IgD-negative memory B cell (primary cell): ENCODE measurements at regions not wholly inside any gene's neighbourhood (a gene's known extent, or its start where the extent isn't known, plus 50 kb on each side); places are given as distances from the start of the nearest gene placed in this dataset.

Experiments
- H3K27ac Mint-ChIP-seq, 3 donors: one replicate each; pipeline ENCODE4 v1.8.0; 2020 to 2022; ENCODE audit warnings: mild to moderate bottlenecking in 3 of 3, mixed read lengths in 3 of 3, moderate library complexity in 1 of 3
- H3K27me3 Mint-ChIP-seq: one replicate; pipeline ENCODE4 v1.8.0; 2021; ENCODE audit warnings: mixed read lengths
- H3K36me3 Mint-ChIP-seq: one replicate; pipeline ENCODE4 v1.8.0; 2020; ENCODE audit warnings: mild to moderate bottlenecking, mixed read lengths
- H3K4me1 Mint-ChIP-seq, 3 donors: one replicate each; pipeline ENCODE4 v1.8.0; 2020 to 2022; ENCODE audit warnings: mixed read lengths in 3 of 3, mild to moderate bottlenecking in 1 of 3
- H3K4me3 Mint-ChIP-seq, 4 donors: one replicate each; pipeline ENCODE4 v1.8.0; 2020 to 2022; ENCODE audit warnings: mild to moderate bottlenecking in 4 of 4, mixed read lengths in 4 of 4, moderate library complexity in 3 of 4
- H3K9me3 Mint-ChIP-seq, 3 donors: one replicate each; pipeline ENCODE4 v1.8.0; 2020 to 2021; ENCODE audit warnings: mixed read lengths in 3 of 3, mild to moderate bottlenecking in 1 of 3

DNA sequence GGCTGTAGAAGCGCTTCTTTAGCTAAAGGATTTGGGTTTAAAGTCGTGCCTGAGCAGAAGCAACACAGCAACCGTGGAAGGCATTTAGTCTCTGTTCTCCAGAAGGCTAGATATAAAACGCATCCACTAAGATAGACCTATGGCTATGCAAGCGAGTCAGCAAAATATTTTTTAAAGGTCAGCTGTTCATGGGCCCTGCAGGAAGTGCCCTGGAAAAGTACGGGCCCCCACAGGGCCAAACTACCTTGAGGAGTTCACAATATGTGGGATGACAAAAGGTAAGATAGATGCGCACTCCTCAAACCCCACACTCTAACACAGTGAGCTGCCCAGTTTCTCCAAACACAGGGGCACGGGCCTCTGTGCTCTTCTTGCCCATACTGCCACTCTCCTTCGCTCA lies 261.6 kb downstream of the VPS13C start:
- Mint-ChIP-seq H3K27me3 (no peaks in the 10 kb centered on the region), H3K9me3 (peaks cover 0 to 3% (median under 1%) of the 10 kb centered on the region in 3 donors), H3K4me1 (no peaks in the 10 kb centered on the region), H3K27ac (no peak overlapping the region), H3K4me3 (no peak overlapping the region), H3K36me3 (no peaks in the 10 kb centered on the region)

DNA sequence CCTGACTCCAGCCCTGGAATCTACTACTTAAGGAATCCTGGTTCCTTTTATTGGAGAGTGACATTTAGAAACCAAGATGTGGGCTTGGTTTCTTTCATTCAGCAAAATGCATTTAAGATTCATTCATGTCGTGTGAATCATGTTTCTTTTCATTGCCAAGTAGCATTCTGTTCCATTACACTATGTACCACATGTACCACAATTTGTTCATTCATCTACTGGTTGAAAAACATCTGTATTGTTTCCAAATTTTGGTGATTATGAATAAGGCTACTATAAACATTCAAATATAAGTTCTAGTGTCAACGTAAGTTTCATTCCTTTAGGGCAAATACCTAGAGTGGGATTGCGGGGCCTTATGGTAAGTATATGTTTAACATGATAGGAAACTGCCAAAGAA lies 264.2 kb downstream of the VPS13C start:
- no peak overlapping the region for H3K4me3 Mint-ChIP-seq
- no peaks in the 10 kb centered on the region for H3K4me1 Mint-ChIP-seq
- peaks cover 0 to 6% (median 3%) of the 10 kb centered on the region in 3 donors for H3K9me3 Mint-ChIP-seq
- no peaks in the 10 kb centered on the region for H3K36me3 Mint-ChIP-seq
- H3K27ac Mint-ChIP-seq: no peak overlapping the region
- H3K27me3 Mint-ChIP-seq: no peaks in the 10 kb centered on the region

DNA sequence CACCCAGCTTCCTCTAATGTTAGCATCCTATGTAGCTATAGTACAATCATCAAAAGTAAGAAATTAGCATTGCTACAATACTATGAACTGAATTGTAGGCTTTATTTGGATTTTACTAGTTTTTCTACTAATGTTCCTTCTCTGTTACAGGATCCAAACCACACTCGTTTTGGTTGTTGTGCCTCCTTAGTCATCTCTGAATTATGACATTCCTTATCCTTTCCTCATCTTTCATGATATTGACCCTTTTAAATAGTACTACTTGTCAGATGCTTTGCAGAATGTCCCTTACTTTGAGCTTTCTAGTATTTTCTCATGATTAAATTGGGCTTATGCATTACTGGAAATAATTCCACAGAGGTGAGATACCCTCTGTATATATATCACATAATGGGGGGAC lies 265.4 kb downstream of the VPS13C start:
- H3K36me3 Mint-ChIP-seq: no peaks in the 10 kb centered on the region
- no peak overlapping the region for H3K4me3 Mint-ChIP-seq
- H3K9me3 Mint-ChIP-seq: peaks cover 0 to 9% (median 4%) of the 10 kb centered on the region in 3 donors
- H3K27ac Mint-ChIP-seq: no peak overlapping the region
- H3K27me3 Mint-ChIP-seq: peaks cover 3% of the 10 kb centered on the region
- H3K4me1 Mint-ChIP-seq: no peaks in the 10 kb centered on the region

DNA sequence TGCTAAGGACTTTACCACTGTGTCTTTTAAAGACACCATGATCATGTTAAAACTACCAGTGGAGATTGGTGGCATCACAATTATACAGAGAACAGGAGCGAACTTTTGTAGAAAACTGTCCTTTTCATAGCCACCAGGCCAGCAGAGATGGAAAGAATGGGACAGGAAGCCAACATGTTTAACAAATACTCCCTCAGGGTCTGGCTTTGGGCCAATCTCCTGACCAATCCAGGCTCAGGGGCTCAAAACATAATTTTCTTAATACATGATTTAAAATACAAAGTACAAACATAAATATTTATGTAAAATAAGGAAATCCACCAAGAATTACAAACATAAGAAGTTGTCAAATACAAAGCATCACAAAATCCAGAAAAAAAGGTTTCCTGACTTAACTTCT lies 266.0 kb downstream of the VPS13C start:
- peaks cover 0 to 11% (median 5%) of the 10 kb centered on the region in 3 donors for H3K9me3 Mint-ChIP-seq
- no peak overlapping the region for H3K4me3 Mint-ChIP-seq
- H3K27ac Mint-ChIP-seq: no peak overlapping the region
- H3K27me3 Mint-ChIP-seq: peaks cover 3% of the 10 kb centered on the region
- H3K4me1 Mint-ChIP-seq: no peaks in the 10 kb centered on the region
- H3K36me3 Mint-ChIP-seq: no peaks in the 10 kb centered on the region

DNA sequence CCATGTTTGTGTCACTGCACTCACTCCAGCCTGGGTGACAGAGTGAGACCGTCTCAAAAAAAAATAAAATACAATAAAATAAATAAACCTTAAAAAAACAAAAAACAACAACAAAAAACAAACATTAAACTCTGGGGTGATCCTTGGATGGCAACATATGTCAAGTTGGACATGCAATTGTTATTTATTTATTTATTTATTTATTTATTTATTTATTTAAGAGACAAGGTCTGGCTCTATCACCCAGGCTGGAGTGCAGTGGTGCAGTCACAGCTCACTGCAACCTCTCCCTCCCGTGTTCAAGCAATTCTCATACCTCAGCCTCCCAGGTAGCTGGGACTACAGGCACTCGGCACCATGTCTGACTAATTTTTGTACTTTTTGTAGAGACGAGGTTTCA lies 275.5 kb downstream of the VPS13C start:
- Mint-ChIP-seq H3K27me3 (peaks cover 6% of the 10 kb centered on the region), H3K9me3 (peaks cover 0 to 5% (median 0%) of the 10 kb centered on the region in 3 donors), H3K4me1 (no peaks in the 10 kb centered on the region), H3K4me3 (no peak overlapping the region), H3K36me3 (peaks cover 3% of the 10 kb centered on the region), H3K27ac (no peak overlapping the region)

DNA sequence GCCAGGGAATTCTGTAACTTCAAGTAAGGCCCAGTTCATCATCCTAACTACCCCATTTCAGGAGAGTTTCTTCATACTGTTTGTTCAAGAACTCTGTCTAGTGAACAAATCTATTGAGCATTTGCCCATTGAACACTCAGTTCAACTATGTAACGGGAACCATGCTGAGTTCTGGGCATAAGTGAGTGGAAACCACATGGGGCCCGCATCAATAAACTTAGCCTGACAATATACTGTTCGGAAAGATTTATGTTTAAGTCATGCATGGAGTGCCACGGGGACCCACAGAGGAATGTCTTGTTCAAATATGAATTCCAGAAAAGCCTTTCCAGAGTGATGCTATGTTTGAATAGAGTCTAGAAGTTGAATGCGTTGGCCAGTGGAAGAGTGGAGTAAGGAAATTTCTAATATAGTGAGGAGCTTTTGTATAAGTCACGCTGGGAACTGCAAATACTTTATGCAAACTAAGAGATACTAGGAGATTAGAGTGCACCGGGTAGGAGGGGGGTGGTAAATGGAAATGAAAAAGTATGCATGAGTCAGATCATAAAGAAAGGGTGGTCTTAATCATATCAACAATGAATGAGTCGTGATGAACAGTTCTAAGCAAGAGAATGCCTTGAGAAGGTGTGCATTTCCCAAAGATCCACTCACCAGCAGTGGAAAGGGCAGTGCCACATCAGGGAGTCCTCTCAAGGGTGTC lies 279.8 kb downstream of the VPS13C start:
- no peak overlapping the region for H3K4me3 Mint-ChIP-seq
- no peak overlapping the region for H3K27ac Mint-ChIP-seq
- H3K4me1 Mint-ChIP-seq: no peaks in the 10 kb centered on the region
- H3K36me3 Mint-ChIP-seq: peaks cover 3% of the 10 kb centered on the region
- H3K27me3 Mint-ChIP-seq: peaks cover 14% of the 10 kb centered on the region
- peaks cover 0 to 3% (median 2%) of the 10 kb centered on the region in 3 donors for H3K9me3 Mint-ChIP-seq

DNA sequence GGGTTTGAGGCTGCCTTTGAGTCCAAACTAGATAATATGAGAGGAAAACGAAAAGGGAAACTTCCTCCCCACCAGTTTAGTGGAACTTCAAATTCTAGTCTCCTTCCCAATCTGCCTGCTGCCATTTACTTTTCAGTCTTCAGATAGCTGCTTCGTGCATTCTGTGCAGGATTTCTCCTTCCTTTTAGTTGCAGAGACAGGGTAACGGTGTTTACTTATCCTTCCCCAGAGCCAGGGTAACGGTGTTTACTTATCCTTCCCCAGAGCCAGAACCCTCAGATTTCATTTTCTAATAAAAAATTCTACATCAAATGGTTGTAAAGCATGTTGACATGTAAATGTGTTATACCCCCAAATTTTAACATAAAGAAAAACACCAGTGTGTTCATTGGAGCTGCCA lies 282.6 kb downstream of the VPS13C start:
- H3K27me3 Mint-ChIP-seq: peaks cover 15% of the 10 kb centered on the region
- no peak overlapping the region for H3K27ac Mint-ChIP-seq
- peaks cover 3% of the 10 kb centered on the region for H3K36me3 Mint-ChIP-seq
- H3K4me3 Mint-ChIP-seq: no peak overlapping the region
- H3K4me1 Mint-ChIP-seq: no peaks in the 10 kb centered on the region
- peaks cover 3 to 11% (median 4%) of the 10 kb centered on the region in 3 donors for H3K9me3 Mint-ChIP-seq

DNA sequence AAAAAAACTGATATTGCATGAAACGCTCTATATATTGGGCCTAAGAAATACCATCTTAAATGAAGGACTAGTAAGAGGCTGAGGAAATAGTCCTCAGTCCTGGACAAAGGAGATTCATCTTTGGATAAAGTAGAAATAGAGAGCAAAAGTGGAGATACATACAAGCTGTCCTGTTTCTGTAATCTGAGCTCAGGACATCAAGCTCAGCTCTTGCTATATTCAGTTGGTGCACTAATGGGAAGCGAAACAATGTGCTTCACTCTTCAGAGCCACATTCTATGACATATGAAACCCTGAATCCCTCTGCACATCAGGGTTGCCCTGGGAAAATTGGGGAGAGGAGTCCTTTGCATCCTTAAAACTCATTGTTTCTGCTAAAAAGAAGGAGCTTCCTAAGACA lies 290.7 kb downstream of the VPS13C start:
- no peak overlapping the region for H3K27ac Mint-ChIP-seq
- H3K9me3 Mint-ChIP-seq: peaks cover 4 to 24% (median 8%) of the 10 kb centered on the region in 3 donors
- no peaks in the 10 kb centered on the region for H3K4me1 Mint-ChIP-seq
- H3K36me3 Mint-ChIP-seq: no peaks in the 10 kb centered on the region
- peaks cover 9% of the 10 kb centered on the region for H3K27me3 Mint-ChIP-seq
- no peak overlapping the region for H3K4me3 Mint-ChIP-seq

DNA sequence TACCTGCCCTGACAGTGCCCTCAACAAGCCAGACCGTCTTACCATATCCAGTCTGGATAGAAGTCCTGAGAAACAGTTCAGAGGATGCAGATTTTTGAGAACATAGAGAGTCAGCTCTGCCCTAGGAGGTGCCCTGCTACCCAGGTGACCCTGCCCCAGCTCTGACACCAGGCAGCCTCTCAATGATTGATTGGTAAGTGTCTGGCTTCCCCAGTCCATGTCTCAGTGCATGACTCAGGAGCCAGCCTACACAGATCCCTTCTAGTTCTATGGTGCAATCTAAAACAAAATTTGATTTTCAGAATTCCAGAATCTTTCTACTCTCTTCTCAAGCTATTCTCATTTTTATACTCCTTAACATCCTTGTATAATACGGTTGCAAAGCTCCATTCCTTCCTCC lies 292.1 kb downstream of the VPS13C start:
- Mint-ChIP-seq H3K4me3 (no peak overlapping the region), H3K36me3 (no peaks in the 10 kb centered on the region), H3K9me3 (peaks cover 2 to 20% (median 6%) of the 10 kb centered on the region in 3 donors), H3K27me3 (peaks cover 11% of the 10 kb centered on the region), H3K4me1 (no peaks in the 10 kb centered on the region), H3K27ac (no peak overlapping the region)

DNA sequence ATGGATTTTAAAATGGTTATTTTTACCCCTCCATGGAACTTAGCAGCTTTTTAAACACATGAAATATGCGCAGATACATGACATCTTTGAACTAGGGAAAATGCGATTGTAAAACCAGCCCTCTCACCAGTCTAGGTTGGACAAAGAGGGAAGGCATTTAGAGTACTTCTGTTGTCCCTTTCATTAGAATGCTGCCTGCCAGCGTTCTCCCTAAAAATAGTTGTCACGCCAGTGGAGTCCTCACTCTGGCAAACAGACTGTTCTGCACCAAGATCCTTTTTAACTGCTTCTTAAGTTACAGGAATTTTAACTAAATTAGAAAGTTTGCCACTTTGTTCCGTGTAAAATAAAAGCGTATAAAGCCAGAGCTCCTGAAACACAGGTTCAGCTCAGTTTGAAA lies 295.3 kb downstream of the VPS13C start:
- Mint-ChIP-seq H3K4me3 (no peak overlapping the region), H3K9me3 (peaks cover 0 to 2% (median under 1%) of the 10 kb centered on the region in 3 donors), H3K4me1 (no peaks in the 10 kb centered on the region), H3K27ac (no peak overlapping the region), H3K36me3 (no peaks in the 10 kb centered on the region), H3K27me3 (peaks cover 11% of the 10 kb centered on the region)

DNA sequence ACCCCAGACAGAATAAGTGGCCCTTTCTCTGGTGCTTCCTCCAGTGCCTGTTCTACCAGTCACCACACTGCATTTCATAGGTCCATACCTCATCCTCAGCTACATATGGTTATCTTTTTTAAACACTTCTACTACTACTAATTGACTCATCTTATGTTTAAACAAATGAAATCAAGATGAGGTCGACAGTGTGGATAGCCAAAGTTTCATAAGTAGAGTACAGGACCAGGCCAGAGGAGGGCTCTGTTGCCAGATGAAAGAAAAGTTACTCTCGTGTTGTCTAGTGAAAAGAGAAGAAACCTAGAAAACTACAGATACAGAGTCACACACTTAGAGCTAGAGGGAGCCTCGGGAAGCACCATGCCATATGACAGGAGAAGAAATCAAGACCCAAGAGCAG lies 296.1 kb downstream of the VPS13C start:
- no peak overlapping the region for H3K27ac Mint-ChIP-seq
- no peak overlapping the region for H3K4me3 Mint-ChIP-seq
- no peaks in the 10 kb centered on the region for H3K4me1 Mint-ChIP-seq
- H3K36me3 Mint-ChIP-seq: no peaks in the 10 kb centered on the region
- peaks cover 0 to 2% (median 0%) of the 10 kb centered on the region in 3 donors for H3K9me3 Mint-ChIP-seq
- H3K27me3 Mint-ChIP-seq: peaks cover 14% of the 10 kb centered on the region

DNA sequence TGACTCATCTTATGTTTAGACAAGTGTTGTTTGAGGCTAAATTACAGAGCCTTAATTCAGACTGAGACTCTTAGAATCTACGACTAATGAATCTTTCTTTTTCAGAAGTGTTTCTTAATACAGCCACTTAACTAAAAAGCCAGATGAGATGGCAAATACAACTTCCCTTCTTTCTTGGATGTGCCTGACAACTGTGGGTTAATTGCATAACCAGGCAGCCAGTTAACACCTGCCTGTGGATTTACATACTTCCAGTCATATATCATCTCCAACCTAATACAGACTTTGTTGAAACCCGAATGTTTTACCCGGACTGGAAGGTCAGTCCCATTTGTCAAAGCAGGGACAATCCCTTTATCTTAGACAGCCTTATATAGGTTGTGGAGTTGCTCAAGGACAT lies 297.6 kb downstream of the VPS13C start:
- Mint-ChIP-seq H3K36me3 (no peaks in the 10 kb centered on the region), H3K4me1 (no peaks in the 10 kb centered on the region), H3K4me3 (no peak overlapping the region), H3K27ac (no peak overlapping the region), H3K9me3 (peaks cover 0 to 2% (median 0%) of the 10 kb centered on the region in 3 donors), H3K27me3 (peaks cover 14% of the 10 kb centered on the region)

DNA sequence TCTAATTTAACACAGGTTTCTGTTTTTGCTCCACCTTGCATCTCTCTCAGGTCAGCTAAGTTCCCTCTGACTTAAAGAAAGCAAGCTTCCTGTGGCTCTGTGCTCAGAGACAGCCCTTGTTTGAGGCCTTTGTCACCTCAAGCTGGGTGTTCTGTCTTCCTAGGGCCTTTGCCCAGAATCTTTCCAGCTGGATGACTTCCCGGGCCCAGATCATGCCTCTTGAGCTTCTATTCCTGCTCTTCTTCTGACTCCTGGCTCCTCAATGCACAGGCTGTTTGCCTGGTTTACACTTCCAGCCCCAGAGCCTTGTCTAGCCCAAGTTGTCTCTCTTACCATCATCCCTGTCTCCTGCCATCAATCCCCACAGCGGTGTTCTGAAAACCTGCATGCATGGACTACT lies 300.6 kb downstream of the VPS13C start:
- Mint-ChIP-seq H3K4me3 (no peak overlapping the region), H3K27ac (no peak overlapping the region), H3K36me3 (no peaks in the 10 kb centered on the region), H3K27me3 (peaks cover 9% of the 10 kb centered on the region), H3K9me3 (peaks cover 0 to 2% (median 0%) of the 10 kb centered on the region in 3 donors), H3K4me1 (no peaks in the 10 kb centered on the region)

DNA sequence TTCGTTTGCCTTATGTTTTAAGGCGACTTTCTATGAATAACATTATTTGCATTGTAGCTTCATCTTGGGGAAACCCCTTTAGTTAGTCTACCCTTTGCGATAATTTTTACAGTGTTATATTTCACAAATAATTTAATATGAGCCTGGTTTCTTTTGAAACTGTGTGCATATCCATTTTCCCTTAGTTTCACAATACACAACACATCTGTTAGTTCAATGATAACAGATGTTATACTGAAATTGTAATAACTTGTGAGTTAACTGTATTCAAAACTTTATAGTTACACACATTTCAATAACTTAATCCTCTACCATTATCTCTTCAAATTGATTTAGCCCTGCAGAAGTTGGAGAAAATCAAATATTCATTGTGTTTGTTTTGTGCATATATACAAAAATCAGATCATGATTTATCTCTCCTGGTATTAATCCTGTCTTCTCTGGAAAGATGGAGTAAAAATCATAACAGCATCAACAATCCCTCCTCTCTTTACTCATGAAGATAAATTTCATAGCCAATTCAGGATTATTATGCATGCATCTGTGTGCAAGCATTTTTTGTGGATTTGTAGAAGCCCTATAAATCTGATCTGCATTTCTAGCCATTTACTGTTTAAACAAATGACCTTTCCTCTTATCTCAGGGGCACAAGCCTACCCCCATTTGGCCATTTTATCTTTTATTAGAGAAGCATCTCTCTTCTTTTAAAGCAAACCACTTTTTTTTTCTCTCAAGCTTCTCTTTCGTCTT lies 304.0 kb downstream of the VPS13C start:
- H3K36me3 Mint-ChIP-seq: no peaks in the 10 kb centered on the region
- H3K4me3 Mint-ChIP-seq: no peak overlapping the region
- H3K27ac Mint-ChIP-seq: no peak overlapping the region
- H3K4me1 Mint-ChIP-seq: no peaks in the 10 kb centered on the region
- peaks cover 5% of the 10 kb centered on the region for H3K27me3 Mint-ChIP-seq
- H3K9me3 Mint-ChIP-seq: peaks cover 0 to 2% (median 0%) of the 10 kb centered on the region in 3 donors

DNA sequence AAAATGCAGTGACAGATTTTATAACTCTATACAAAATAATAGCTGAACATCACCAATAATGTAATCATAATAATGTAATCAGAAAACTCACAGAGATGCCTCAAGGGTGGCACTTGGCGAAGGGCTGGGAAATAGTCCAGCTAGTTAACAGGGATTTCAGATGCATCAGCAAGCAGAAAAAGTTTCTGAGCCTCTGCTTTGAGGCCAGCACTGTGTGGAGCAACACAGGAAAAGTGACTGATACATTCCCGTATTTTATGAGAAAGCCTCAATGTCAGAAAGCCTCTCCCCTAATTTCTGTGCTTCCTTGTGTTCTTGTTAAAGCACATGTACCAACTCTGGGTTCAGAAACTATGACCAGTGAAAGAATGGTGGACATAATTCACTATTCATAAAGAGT lies 304.8 kb downstream of the VPS13C start:
- no peaks in the 10 kb centered on the region for H3K9me3 Mint-ChIP-seq
- no peak overlapping the region for H3K4me3 Mint-ChIP-seq
- H3K36me3 Mint-ChIP-seq: no peaks in the 10 kb centered on the region
- H3K27ac Mint-ChIP-seq: no peak overlapping the region
- peaks cover 5% of the 10 kb centered on the region for H3K27me3 Mint-ChIP-seq
- H3K4me1 Mint-ChIP-seq: no peaks in the 10 kb centered on the region
